KMS-11 (cell line): ENCODE measurements at regions not wholly inside any gene's neighbourhood (a gene's known extent, or its start where the extent isn't known, plus 50 kb on each side); places are given as distances from the start of the nearest gene placed in this dataset.

ENCODE experiments used
- H2AFZ ChIP-seq: fragments of 200-600 bp; sonication (generic); 2 replicates; pipeline ENCODE4 v1.6.1; 2016; ENCODE audit warnings: antibody characterized with exemption, mixed run types, low read depth
- H3K27ac ChIP-seq: fragments of 200-600 bp; sonication (generic); 2 replicates; pipeline ENCODE4 v1.6.1; 2016; ENCODE audit warnings: mild to moderate bottlenecking, mixed run types
- H3K27me3 ChIP-seq: fragments of 200-600 bp; sonication (generic); 2 replicates; pipeline ENCODE4 v1.6.1; 2017; ENCODE audit warnings: mild to moderate bottlenecking, low read depth, mixed run types, moderate library complexity; ENCODE audit not compliant: insufficient read depth
- H3K36me3 ChIP-seq: fragments of 200-600 bp; sonication (generic); 2 replicates; pipeline ENCODE4 v1.6.1; 2017; ENCODE audit warnings: mild to moderate bottlenecking, mixed run types; ENCODE audit not compliant: insufficient read depth
- H3K4me1 ChIP-seq: fragments of 200-600 bp; sonication (generic); 2 replicates; pipeline ENCODE4 v1.6.1; 2016; ENCODE audit warnings: mild to moderate bottlenecking, low read depth, mixed run types; ENCODE audit not compliant: poor library complexity, severe bottlenecking
- H3K4me2 ChIP-seq: fragments of 200-600 bp; sonication (generic); 2 replicates; pipeline ENCODE4 v1.7.0; 2016; ENCODE audit warnings: mild to moderate bottlenecking, mixed run types
- H3K4me3 ChIP-seq: fragments of 200-600 bp; sonication (generic); IDR thresholded peaks from 2 replicates; pipeline ENCODE4 v1.6.1; 2017; ENCODE audit warnings: low read depth, low read length, mixed read lengths; ENCODE audit not compliant: insufficient read depth
- H3K79me2 ChIP-seq: fragments of 200-600 bp; sonication (generic); 2 replicates; pipeline ENCODE4 v1.6.1; 2016; ENCODE audit warnings: low read depth, mixed run types; ENCODE audit not compliant: insufficient read depth
- H3K9ac ChIP-seq: fragments of 200-600 bp; sonication (generic); 2 replicates; pipeline ENCODE4 v1.6.1; 2016; ENCODE audit warnings: mild to moderate bottlenecking, mixed run types
- H4K20me1 ChIP-seq: fragments of 200-600 bp; sonication (generic); 2 replicates; pipeline ENCODE4 v1.6.1; 2016; ENCODE audit warnings: mild to moderate bottlenecking, mixed run types; ENCODE audit not compliant: insufficient read depth
- CTCF ChIP-seq: fragments of 200-600 bp; sonication (generic); conservative IDR thresholded peaks from 2 replicates; pipeline ENCODE4 v1.6.1; 2017; ENCODE audit warnings: low read depth, mild to moderate bottlenecking, antibody characterized with exemption, low read length, moderate library complexity, mixed read lengths

GRCh38 chr20:57821935-57822334 is 112.1 kb upstream of the PMEPA1 start:
- no peaks in the 10 kb centered on the region for H4K20me1 ChIP-seq
- no peak overlapping the region for H2AFZ ChIP-seq
- H3K4me2 ChIP-seq, result no peak overlapping the region

GRCh38 chr20:57819691-57820380 is 110.0 kb upstream of the PMEPA1 start:
- peaks cover 5% of the 10 kb centered on the region; the same call in 1 of the 2 replicates for H3K27me3 ChIP-seq
- H3K36me3 ChIP-seq, result no peaks in the 10 kb centered on the region
- H2AFZ ChIP-seq, result no peak overlapping the region
- TF ChIP-seq CTCF, result no peak
- no peaks in the 10 kb centered on the region for H3K4me1 ChIP-seq
- H3K4me2 ChIP-seq, result no peak overlapping the region
- no peak overlapping the region for H3K27ac ChIP-seq
- no peaks in the 10 kb centered on the region for H3K79me2 ChIP-seq
- no peak overlapping the region for H3K4me3 ChIP-seq
- H4K20me1 ChIP-seq, result no peaks in the 10 kb centered on the region
- no peak overlapping the region for H3K9ac ChIP-seq

More at GRCh38 chr20:57821935-57822334, 112.1 kb upstream of the PMEPA1 start:
- Histone ChIP-seq H3K36me3 (no peaks in the 10 kb centered on the region), H3K27ac (no peak overlapping the region), H3K27me3 (peaks cover 5% of the 10 kb centered on the region; the same call in 1 of the 2 replicates), H3K4me1 (no peaks in the 10 kb centered on the region), H3K9ac (no peak overlapping the region), H3K79me2 (no peaks in the 10 kb centered on the region), H3K4me3 (no peak overlapping the region)
- no peak for TF ChIP-seq CTCF

- H3K4me2 ChIP-seq, result no peak overlapping the region
- no peak for TF ChIP-seq CTCF
- no peaks in the 10 kb centered on the region for H3K79me2 ChIP-seq
- no peaks in the 10 kb centered on the region for H3K4me1 ChIP-seq
- no peak overlapping the region for H3K9ac ChIP-seq
- H3K27me3 ChIP-seq, result peaks cover 5% of the 10 kb centered on the region; the same call in 1 of the 2 replicates
- no peak overlapping the region for H3K27ac ChIP-seq
- H3K4me3 ChIP-seq, result no peak overlapping the region
- H2AFZ ChIP-seq, result no peak overlapping the region
- no peaks in the 10 kb centered on the region for H3K36me3 ChIP-seq
- no peaks in the 10 kb centered on the region for H4K20me1 ChIP-seq
Observed at GRCh38 chr20:57819291-57819690, 109.5 kb upstream of the PMEPA1 start.

- Histone ChIP-seq H2AFZ (no peak overlapping the region), H3K27me3 (peaks cover 5% of the 10 kb centered on the region; the same call in 1 of the 2 replicates), H3K79me2 (no peaks in the 10 kb centered on the region), H3K9ac (no peak overlapping the region), H3K4me3 (no peak overlapping the region), H3K4me1 (no peaks in the 10 kb centered on the region), H3K4me2 (no peak overlapping the region), H3K27ac (no peak overlapping the region), H3K36me3 (no peaks in the 10 kb centered on the region), H4K20me1 (no peaks in the 10 kb centered on the region)
- no peak for TF ChIP-seq CTCF
Observed at GRCh38 chr20:57818418-57819181, 108.8 kb upstream of the PMEPA1 start.
